ENCODE measurements at regions not wholly inside any gene's neighbourhood (a gene's known extent, or its start where the extent isn't known, plus 50 kb on each side); places are given as distances from the start of the nearest gene placed in this dataset.

DNA sequence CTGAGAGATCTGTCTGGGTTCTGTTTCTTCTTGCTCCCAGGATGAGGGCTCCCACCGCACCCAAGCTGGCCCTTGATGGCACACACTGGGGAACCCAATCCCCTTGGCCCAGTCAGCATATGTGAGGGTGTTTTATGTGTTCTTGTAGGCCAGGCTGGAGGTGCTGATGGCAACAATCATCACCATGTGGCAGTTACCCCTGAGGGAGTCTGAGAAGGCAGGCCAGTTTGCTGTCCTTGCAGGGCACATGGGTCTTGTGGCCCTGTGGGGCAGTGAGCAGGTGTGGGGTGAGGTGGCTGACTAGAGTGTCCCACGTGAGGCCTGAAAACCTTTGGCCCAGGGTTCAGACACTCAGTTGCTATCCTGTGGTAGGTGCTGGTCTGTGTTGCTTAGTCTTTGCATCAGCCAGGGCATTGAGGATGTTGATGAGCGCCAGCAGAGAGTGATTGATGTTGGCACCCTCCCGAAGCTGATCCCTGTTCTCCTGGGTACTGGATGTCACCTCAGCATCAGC is 2183.0 kb downstream of the TP53TG3F start:
- TF ChIP-seq CTCF (IDR thresholded peaks at IDR 0.05; ENCODE audit: extremely low read depth, missing control alignments) = no peak

DNA sequence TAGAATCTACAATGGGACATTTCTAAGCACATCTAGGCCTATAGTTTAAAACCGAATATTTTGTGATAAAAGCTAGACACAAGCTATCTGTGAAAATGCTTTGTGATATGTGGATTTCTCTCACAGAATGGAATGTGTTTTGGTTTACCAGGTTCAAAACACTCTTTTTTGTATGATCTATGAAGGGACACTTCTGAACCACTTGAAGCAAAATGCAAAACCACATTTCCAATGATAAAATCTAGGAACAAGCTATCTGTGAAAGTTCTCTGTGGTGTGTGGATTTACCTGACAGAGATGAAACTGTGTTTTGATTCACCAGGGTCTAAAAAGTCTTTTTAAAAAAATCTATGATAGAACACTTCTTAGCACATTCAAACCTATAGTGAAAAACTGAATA is 2192.4 kb downstream of the TP53TG3F start:
- DNase-seq (ENCODE audit: low spot score) = no peak
- TF ChIP-seq CTCF (IDR thresholded peaks at IDR 0.05; ENCODE audit: extremely low read depth, missing control alignments) = no peak

More for the DNA sequence above, 2183.0 kb downstream of the TP53TG3F start:
- DNase-seq (ENCODE audit: low spot score) = no peak

- DNase-seq (ENCODE audit: low spot score) = no peak
- no peak for TF ChIP-seq CTCF (IDR thresholded peaks at IDR 0.05; ENCODE audit: extremely low read depth, missing control alignments)
Observed at GRCh38 chr16:35664091-35664693, 2204.8 kb downstream of the TP53TG3F start.

DNA sequence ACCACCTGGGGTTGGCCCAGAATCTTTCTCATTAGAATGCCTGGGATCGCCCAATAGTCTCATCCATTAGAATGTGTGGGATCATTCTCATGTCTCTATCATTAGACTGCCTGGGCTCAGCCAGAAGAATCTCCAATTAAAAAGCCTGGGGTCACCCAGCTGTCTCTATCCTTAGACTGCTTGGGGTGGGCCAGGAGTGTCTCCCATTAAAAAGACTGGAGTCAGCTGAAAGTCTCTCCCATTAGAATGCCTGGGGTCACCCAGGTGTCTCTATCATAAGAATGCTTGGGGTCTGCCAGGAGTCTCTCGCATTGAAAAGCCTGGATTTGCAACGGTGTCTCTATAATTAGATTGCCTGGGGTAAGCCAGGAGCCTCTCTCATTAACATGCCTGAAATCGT is 2225.7 kb downstream of the TP53TG3F start:
- DNase-seq (ENCODE audit: low spot score) = no peak
- TF ChIP-seq CTCF (IDR thresholded peaks at IDR 0.05; ENCODE audit: extremely low read depth, missing control alignments) = no peak

- DNase-seq (ENCODE audit: low spot score) = no peak
- TF ChIP-seq CTCF (IDR thresholded peaks at IDR 0.05; ENCODE audit: extremely low read depth, missing control alignments) = no peak
Observed at GRCh38 chr16:35686595-35686994, 2227.2 kb downstream of the TP53TG3F start.

DNA sequence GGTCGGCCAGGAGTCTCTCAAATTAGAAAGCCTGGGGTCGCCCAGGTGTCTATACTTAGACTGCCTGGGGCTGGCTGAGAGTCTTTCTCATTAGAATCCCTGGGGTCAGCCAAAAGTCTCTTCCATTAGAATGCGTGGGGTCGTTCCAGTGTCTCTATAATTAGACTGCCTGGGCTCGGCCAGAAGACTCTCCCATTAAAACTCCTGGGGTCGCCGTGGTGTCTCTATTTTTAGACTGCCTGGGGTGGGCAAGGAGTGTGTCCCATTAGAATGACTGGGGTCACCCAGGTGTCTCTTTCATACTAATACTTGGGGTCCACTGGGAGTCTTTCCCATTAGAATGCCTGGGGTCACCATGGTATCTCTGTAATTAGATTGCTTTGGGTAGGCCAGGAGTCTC is 2227.7 kb downstream of the TP53TG3F start:
- no peak for DNase-seq (ENCODE audit: low spot score)
- TF ChIP-seq CTCF (IDR thresholded peaks at IDR 0.05; ENCODE audit: extremely low read depth, missing control alignments) = no peak

DNA sequence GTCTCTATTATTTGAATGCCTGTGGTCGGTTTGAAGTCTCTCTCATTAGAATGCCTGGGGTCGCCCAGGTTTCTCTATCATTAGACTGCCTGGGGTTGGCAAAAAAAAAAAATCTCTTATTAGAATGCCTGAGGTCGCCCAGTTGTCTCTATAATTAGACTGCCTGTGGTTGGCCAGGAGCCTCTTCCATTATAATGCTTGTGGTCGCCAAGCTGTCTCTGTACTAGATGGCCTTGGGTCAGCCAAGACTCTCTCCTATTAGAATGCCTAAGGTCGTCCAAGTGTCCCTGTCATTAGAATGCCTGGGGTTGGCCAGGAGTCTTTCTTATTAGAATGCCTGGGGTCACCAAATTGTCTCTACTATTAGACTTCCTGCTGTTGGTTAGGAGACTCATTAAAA is 2228.4 kb downstream of the TP53TG3F start:
- DNase-seq (ENCODE audit: low spot score) = no peak
- TF ChIP-seq CTCF (IDR thresholded peaks at IDR 0.05; ENCODE audit: extremely low read depth, missing control alignments) = no peak
